HL-60 (cell line): ENCODE measurements at regions not wholly inside any gene's neighbourhood (a gene's known extent, or its start where the extent isn't known, plus 50 kb on each side); places are given as distances from the start of the nearest gene placed in this dataset.

Experiments used
- DNase-seq, 2 experiments: peaks; one replicate each; pipeline ENCODE4 v3.0.0-alpha.2; 2010 to 2020; ENCODE audit warnings: low read depth in 1 of 2, low spot score in 1 of 2
- H3K27ac ChIP-seq: fragments of 250-450 bp; sonication (Bioruptor Pico); replicated peaks from 2 replicates; pipeline ENCODE4 v1.5.1; 2020; ENCODE audit warnings: mild to moderate bottlenecking, moderate library complexity
- H3K27me3 ChIP-seq: fragments of 250-450 bp; sonication (Bioruptor Pico); 2 replicates; pipeline ENCODE4 v1.5.1; 2021; ENCODE audit warnings: mild to moderate bottlenecking, moderate library complexity; ENCODE audit not compliant: insufficient read depth, poor library complexity, severe bottlenecking
- H3K4me3 ChIP-seq: replicated peaks from 2 replicates; pipeline ENCODE4 v1.5.1; 2011; ENCODE audit warnings: mild to moderate bottlenecking, control low read depth, low read length; ENCODE audit not compliant: insufficient read depth
- GABPA ChIP-seq: IDR thresholded peaks from 2 replicates; pipeline ENCODE4 v1.6.1; 2012; ENCODE audit warnings: low read depth
- POLR2AphosphoS5 ChIP-seq: IDR thresholded peaks from 2 replicates; pipeline ENCODE4 v1.6.1; 2012; ENCODE audit warnings: low read depth
- SPI1 ChIP-seq: IDR thresholded peaks from 2 replicates; pipeline ENCODE4 v1.6.1; 2012; ENCODE audit warnings: low read depth, mild to moderate bottlenecking, borderline replicate concordance
- TF ChIP-seq, protein P1 (sequence below): IDR thresholded peaks from one replicate; pipeline ENCODE4 v1.5.1; 2011; ENCODE audit warnings: low read length, control low read depth, inconsistent platforms; ENCODE audit not compliant: insufficient read depth
- TF ChIP-seq, protein P2 (sequence below): IDR thresholded peaks from 2 replicates; pipeline ENCODE4 v1.6.1; 2012; ENCODE audit warnings: low read depth; ENCODE audit not compliant: insufficient replicate concordance

DNA sequence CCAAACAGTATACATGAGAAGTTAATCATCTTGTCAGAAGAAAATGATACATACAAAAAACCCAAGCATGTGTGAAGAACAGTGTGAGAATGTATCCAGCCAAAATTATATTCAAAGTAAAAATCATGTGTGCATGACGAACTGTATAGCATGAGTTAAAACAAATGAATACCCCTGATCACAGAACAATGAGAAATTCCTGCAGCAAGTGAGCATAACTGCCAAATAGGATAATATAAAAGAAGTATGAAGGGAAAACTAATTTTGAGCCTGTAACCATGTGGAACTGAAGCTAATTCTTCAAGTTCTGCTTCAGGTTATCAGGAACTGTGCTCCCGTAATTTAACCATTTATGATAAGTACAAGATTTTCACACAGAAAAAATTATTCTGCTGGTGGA is 56.5 kb upstream of the AMN1 start:
- Histone ChIP-seq H3K27me3 (no peaks in the 10 kb centered on the region), H3K4me3 (no peak overlapping the region), H3K27ac (no peak overlapping the region)
- no peak for TF ChIP-seq GABPA
- TF ChIP-seq, protein P1, sequence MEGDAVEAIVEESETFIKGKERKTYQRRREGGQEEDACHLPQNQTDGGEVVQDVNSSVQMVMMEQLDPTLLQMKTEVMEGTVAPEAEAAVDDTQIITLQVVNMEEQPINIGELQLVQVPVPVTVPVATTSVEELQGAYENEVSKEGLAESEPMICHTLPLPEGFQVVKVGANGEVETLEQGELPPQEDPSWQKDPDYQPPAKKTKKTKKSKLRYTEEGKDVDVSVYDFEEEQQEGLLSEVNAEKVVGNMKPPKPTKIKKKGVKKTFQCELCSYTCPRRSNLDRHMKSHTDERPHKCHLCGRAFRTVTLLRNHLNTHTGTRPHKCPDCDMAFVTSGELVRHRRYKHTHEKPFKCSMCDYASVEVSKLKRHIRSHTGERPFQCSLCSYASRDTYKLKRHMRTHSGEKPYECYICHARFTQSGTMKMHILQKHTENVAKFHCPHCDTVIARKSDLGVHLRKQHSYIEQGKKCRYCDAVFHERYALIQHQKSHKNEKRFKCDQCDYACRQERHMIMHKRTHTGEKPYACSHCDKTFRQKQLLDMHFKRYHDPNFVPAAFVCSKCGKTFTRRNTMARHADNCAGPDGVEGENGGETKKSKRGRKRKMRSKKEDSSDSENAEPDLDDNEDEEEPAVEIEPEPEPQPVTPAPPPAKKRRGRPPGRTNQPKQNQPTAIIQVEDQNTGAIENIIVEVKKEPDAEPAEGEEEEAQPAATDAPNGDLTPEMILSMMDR, result no peak
- TF ChIP-seq, protein P2, sequence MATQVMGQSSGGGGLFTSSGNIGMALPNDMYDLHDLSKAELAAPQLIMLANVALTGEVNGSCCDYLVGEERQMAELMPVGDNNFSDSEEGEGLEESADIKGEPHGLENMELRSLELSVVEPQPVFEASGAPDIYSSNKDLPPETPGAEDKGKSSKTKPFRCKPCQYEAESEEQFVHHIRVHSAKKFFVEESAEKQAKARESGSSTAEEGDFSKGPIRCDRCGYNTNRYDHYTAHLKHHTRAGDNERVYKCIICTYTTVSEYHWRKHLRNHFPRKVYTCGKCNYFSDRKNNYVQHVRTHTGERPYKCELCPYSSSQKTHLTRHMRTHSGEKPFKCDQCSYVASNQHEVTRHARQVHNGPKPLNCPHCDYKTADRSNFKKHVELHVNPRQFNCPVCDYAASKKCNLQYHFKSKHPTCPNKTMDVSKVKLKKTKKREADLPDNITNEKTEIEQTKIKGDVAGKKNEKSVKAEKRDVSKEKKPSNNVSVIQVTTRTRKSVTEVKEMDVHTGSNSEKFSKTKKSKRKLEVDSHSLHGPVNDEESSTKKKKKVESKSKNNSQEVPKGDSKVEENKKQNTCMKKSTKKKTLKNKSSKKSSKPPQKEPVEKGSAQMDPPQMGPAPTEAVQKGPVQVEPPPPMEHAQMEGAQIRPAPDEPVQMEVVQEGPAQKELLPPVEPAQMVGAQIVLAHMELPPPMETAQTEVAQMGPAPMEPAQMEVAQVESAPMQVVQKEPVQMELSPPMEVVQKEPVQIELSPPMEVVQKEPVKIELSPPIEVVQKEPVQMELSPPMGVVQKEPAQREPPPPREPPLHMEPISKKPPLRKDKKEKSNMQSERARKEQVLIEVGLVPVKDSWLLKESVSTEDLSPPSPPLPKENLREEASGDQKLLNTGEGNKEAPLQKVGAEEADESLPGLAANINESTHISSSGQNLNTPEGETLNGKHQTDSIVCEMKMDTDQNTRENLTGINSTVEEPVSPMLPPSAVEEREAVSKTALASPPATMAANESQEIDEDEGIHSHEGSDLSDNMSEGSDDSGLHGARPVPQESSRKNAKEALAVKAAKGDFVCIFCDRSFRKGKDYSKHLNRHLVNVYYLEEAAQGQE, result no peak
- no peak for DNase-seq

DNA sequence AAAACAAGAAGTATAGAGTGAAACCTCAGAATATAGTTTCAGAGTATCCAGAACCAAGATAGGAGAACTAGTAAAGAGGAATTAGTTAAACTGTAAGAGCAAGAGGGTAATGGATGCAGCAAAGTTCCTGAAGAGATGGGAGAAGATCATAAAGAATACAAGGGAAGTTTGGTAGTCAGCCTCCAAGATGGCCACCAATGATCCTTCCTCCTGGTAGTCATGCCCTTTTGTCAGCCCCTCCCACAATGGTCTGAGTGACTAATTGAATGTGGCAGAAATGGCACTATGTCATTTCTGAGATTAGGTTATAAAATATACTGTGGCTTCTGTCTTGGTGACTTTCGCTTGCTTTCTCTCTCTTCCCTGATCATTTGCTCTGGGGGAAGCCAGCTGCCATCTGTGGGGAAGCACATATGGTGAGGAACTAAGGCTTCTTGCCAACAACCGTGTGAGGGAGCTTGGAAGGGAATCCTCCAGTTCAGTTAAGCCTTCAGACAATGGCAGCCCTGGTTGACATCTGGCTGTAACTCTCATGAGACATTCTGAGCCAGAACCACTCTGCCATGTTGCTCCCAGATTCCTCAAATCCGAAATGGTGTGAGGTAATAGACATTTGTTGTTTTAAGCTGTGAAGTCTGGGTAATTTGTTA is 55.3 kb upstream of the AMN1 start:
- Histone ChIP-seq H3K27ac (no peak overlapping the region), H3K27me3 (no peaks in the 10 kb centered on the region), H3K4me3 (no peak overlapping the region)
- TF ChIP-seq, protein P1, result no peak
- TF ChIP-seq GABPA, result no peak
- no peak for TF ChIP-seq POLR2AphosphoS5
- TF ChIP-seq SPI1, result no peak
- TF ChIP-seq, protein P2, result no peak
- DNase-seq, result peak in 1 of 2 experiments; percentile 2

DNA sequence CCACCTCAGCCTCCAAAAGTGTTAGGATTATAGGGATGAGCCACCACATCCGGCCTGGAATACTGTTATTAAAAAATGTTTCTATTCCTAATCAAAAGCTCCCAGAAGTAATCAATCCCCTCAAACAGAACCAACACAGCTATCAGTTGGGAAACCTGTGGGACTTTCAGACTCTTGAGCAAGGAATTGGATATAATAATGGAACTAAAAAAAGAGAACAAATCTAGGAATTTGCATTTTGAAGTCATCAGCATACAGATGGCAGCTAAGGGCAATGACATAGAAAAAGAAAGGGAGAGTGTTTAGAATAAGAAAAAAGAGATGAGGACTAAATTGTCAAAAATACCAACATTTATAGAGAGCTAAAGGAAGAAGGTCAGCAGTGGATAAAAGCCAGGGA is 54.7 kb upstream of the AMN1 start:
- TF ChIP-seq GABPA (no peak), SPI1 (no peak), POLR2AphosphoS5 (no peak)
- TF ChIP-seq, protein P1, result no peak
- TF ChIP-seq, protein P2, result no peak

More for the DNA sequence above, 54.7 kb upstream of the AMN1 start:
- Histone ChIP-seq H3K27ac (no peak overlapping the region), H3K4me3 (no peak overlapping the region), H3K27me3 (no peaks in the 10 kb centered on the region)
- DNase-seq, result no peak
